GM19397 (cell line): ENCODE measurements at regions not wholly inside any gene's neighbourhood (a gene's known extent, or its start where the extent isn't known, plus 50 kb on each side); places are given as distances from the start of the nearest gene placed in this dataset.
"Not testable (repeated sequence)": the region's sequence is repeated elsewhere in the genome, so short reads cannot be mapped to it uniquely, and the experiment has no call there.

Experiments
- ATAC-seq: cut with Tn5 transposase; IDR thresholded peaks from one replicate; pipeline ENCODE4 v1.9.1; 2021; ENCODE audit warnings: mild to moderate bottlenecking, moderate library complexity; ENCODE audit not compliant: unreplicated experiment

DNA sequence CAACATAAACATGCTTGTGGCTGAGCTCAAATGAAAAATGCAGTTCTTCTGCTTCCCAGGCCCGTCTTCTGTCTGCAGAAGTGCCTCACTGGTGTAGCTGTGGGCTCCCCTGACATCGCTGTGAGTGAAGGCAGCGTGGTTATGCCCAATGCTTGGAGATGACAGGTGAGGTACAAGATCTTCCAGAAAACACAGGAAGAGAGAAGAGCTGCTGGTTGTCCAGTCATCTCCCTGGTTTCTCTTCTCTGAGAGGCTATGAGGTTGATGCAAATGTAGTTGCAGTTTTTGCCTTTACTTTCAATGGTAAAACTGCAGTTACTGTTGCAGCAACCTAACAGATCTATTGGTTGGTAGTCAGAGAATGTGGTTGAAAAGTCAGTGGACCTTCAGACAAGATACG is 223.6 kb downstream of the GATA3 start:
- ATAC-seq = no peak

DNA sequence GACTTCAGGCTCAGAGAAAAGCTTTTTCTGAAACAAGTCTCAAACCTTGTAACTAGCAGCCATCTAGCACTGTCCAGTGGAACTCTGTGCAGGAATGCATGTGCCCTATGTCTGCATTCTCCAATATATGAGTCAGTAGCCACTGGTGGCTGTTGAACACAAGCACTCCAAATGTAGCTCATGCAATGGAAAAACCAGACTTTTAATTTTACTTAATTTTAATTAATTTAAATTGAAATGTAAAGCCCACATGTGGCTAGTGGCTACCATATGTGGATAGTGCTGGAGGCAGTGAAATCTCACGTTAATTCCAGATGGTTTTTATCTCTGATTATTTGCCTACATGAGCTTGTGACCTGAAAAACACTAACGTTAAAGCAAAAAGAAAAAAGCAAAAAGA is 225.1 kb downstream of the GATA3 start:
- ATAC-seq = no peak

DNA sequence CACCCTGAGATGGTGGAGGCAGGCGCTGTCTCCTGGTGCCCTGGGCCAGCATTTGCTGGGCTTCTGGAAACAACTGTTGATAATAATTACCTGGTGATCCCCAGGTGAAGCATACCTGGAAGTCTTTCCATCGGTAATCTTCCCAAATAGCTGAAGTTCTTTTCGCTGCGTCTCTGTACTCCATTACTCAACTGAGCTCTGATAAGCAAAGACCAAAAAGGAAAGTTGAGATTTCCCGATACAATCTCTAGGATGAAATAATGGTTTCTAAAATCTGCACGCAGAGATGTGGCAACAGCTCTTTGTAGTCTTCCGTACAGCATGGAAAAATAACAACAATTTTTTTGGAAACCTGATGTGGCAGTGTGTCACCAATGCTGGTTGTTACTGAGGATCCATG is 226.5 kb downstream of the GATA3 start:
- no peak for ATAC-seq

- no peak for ATAC-seq
Observed at GRCh38 chr10:8282340-8282739, 227.9 kb downstream of the GATA3 start.

DNA sequence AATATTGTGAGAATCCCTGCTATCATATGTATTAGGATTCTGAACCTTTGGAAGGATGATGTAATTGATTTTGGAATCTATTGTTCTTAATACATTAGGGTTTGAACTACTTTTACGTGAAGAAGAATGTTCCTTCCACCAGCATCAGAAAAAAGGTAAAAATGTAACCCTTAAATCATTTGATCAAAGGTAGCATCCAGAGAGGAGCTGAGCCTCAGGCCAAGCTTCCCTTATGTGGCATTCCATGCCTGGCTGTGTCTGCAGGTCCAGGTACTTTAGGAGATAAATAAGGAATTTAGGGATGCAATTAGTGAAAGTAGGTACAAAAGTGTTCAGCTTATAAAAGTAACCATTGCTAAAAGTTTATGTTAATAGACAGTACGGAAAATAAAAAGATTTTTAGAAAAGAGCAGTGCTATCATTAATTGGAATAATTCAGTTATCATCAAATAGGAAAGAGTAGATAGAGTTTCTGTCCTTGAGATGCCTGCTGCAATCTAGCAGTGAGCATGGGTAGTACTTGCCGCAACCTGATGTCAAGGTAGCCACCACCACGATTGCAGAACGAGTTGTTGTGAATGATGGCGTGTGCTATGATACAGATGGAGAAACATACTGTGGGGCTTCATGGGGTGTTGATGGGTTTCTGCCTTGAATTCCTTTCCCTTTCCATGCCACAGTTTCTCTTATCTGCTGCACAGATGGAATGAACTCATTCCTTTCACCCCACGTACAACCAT is 228.8 kb downstream of the GATA3 start:
- no peak for ATAC-seq

DNA sequence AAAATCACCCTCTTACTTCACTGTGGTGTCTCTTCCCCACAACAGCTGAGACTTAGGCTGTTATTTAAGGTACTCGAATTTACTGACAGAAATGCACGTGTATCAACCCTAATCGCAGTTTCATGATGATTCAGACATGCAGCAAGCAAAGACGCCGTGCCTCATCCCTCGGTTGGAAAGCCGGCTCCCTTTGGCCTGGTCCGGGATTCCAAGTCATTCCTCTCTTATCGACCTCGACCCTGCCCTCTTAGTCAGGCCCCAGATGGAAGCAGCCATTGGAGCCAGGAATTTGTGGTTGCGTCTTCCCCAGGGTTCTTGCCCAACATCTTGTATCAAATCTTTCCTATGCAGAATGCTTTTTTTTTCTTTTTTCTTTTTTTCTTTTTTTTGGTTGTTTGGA is 229.5 kb downstream of the GATA3 start:
- no peak for ATAC-seq

- ATAC-seq = not testable (repeated sequence)
Observed at GRCh38 chr10:8285970-8286369, 231.5 kb downstream of the GATA3 start.

DNA sequence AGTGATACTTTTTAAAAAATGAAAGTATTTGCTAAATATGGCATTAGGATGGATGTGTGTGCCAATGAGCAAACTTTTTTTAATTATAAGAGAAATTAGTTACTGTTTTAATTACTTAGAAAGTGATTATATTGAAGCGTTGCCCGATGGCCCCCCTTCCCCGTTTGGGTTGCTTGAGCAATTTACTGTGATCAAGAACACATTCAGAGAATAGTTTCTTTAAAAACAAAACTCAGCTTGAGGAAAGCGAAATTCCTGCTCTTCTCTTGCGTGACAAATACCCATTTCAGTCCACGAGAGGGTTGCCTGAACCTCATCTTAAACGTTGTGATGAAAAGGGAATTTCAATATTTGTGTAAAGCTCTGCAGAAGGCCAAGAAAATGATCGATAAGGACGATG is 234.1 kb downstream of the GATA3 start:
- ATAC-seq = no peak

DNA sequence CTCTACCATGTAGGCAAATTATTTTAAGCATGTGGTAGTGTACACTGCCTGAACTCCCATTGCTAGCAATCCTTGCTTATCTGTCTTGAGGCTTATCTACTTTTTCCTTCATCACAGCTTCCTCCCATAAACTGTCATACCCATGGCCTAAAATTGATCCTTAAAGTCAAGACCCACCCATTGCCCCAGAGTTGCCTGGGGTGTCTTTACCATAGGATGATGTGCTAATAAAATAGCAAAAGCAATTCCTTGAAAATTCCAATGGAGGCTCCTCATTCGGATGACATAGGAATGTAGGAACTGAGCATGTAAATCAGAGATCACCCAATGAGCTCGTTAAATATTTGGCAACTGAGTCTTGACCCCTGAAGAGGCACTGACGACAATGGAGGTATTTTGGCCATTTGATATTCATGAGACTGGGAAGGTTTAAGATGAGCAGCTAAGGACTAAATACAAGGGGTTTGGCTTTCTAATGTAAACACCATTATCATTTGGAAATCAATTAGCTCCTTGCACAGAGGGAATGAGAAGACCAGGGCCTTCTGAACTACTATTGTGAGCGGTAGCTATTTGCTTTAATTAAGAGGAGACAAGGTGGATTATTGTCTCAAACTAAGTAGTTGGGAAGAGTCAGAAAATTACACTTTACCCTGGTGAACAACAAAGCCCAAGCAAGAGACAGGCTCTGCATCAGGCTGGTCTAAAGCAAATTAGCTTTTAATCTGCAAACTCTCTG is 234.9 kb downstream of the GATA3 start:
- no peak for ATAC-seq

DNA sequence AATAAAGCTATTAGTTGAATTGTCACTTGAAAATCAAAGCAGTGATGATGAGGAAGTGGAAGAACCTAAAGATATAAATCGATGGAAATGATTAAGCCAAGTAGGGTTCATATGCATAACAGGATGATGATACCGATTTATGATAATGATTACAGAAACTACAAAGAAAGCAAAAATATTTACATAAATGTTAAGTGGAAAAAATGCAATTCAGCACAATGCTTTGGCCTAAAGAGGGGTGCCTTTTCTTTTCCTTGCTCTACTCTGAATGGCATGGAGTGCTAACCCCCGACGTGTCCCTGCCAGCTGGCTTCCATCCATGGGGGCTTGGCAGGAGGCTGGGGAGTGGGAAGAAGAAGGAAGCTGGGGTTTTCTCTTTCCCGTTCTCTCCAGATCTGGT is 240.3 kb downstream of the GATA3 start:
- no peak for ATAC-seq

- ATAC-seq = no peak
Observed at GRCh38 chr10:8295311-8295710, 240.8 kb downstream of the GATA3 start.

- no peak for ATAC-seq
Observed at GRCh38 chr10:8296090-8296733, 241.7 kb downstream of the GATA3 start.

DNA sequence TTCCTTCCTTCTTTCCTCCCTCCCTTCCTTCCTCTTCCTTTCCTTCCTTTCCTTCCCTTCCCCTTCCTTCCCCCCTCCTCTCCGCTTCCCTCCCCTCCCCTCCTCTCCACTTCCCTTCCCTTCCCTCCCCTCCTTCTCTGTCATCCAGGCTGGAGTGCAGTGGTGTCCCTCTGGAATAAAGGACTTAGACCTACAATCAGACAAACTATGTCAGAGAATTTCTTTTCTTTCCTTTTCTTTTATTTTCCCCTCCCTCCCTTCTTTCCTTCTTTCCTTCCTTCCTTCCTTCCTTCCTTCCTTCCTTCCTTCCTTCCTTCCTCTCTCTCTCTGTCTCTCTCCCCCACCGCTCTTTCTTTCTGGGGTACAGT is 242.2 kb downstream of the GATA3 start:
- ATAC-seq = no peak

- no peak for ATAC-seq
Observed at GRCh38 chr10:8297107-8297506, 242.6 kb downstream of the GATA3 start.

DNA sequence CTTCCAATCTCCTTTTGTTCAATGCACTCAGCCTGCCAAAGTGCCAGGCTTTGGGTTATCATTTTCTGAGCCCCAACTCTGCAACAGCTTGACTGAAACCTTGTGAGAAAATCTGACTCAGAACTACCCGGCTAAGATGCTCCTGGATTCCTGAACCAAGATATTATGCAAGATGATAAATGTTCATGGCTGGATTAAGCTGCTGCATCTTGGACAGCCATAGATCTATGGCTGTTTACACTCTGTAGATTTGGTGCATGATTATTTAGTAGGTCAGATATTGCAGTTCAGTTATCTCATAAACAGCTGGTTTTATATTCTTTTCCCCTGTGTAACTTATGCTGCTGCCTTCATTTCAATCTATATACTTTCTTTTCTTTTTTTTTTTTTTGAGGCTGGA is 243.5 kb downstream of the GATA3 start:
- ATAC-seq = no peak

DNA sequence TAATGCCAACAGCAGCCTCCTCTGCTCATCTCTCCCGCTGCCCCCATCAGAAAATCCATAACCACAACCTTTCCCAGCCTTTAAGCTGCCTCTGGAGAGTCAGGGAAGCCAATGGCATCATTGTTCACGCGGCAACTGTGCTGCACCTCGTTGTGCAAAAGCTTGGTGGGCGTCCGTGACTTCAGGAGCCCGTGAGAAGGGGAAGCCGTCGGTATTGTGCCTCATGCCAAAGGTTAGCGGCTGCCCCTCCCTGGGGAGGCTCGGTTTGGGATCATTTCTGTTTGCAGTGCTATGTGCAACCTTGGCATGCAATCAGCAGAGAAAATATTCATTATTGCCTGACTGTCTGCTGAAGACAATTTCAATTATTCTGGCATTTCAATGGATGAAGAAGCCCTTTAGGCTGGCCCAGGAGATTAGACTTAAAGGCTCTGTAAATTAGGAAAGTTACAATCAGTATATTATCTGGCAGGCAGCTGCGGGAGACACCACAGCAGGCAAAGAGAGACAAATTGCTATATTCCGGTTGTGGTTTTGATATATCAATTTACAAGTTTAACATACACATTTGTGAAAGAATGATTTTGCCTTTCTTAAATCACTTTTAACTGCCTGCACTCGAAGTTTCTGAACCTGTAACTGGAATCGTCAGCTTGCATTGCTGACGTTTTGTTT is 244.5 kb downstream of the GATA3 start:
- no peak for ATAC-seq

GRCh38 chr10:8300925-8301324 is 246.4 kb downstream of the GATA3 start:
- ATAC-seq = no peak

- ATAC-seq = no peak
Observed at GRCh38 chr10:8301333-8301732, 246.8 kb downstream of the GATA3 start.

DNA sequence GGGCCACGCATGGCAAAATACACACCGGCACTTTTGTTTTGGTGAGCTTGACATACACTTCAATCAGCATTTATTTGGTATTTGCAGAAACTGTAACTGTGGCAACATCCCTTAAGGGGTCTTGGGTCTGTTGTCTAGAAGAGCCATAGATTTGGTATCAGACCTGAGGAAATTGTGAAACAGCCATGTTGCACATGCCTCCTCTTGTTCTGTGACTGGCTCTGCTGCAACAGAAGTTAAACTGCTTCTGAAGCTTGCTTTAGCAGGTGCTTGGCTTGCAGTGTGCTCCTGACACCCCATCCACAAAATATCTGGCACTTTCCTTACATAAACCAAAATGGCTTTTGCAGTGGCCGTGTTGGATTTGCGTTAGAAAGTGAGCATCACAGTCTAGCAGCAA is 247.3 kb downstream of the GATA3 start:
- no peak for ATAC-seq

DNA sequence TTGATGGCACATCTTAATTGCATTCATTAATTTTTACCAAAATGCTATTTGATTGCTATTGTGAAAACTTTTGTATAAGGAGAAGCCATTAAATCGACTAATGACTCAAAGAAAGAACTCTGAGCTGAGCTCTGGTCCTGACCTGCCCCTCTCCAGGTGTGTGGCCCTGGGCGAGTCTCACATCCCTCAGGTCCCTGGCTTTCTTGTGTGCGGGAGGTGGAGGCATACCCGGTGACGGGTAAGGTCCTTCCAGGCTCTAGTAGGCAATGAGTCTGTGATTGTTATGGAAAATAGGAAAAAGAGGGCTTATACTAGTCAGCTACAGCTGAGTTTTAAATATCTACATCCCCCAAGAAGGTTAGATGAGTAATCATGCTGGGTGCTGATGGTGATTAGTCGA is 248.1 kb downstream of the GATA3 start:
- ATAC-seq = no peak

DNA sequence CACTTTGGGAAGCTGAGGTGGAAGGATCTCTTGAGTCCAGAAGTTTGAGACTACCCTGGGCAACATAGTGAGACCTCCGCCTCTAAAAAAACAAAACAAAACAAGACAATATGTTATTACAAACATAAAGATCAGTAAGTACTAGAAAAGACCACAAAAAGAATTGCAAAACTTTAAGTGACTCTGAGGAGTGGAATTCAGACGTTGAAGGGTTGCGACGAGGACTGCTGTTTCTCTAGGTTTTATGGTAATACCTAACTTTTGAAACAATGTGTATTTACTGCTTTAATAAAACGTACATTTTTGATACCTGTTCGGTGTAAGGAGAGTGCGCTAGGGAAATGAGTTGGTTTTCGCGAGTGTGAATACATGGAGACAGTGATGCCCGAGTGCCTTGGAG is 250.4 kb downstream of the GATA3 start:
- no peak for ATAC-seq
